Stomach (tissue), 4 donors: ENCODE measurements at regions not wholly inside any gene's neighbourhood (a gene's known extent, or its start where the extent isn't known, plus 50 kb on each side); places are given as distances from the start of the nearest gene placed in this dataset.

ENCODE experiments used
- CTCF ChIP-seq, 7 experiments: fragments of 450-650 bp in 4 of 7; fragments of 200-600 bp in 3 of 7; sonication (generic) in 3 of 7; IDR thresholded peaks; one replicate each; pipeline ENCODE4 v1.5.1; 2016 to 2019; ENCODE audit warnings: antibody characterized with exemption in 7 of 7, control low read depth in 2 of 7, mild to moderate bottlenecking in 1 of 7
- EP300 ChIP-seq: sonication (generic); formaldehyde crosslinking; IDR thresholded peaks from one replicate; pipeline ENCODE4 v1.6.1; 2017; ENCODE audit warnings: antibody characterized with exemption
- POLR2A ChIP-seq, 4 donors: fragments of 450-650 bp; IDR thresholded peaks; one replicate each; pipeline ENCODE4 v1.6.1; 2016; ENCODE audit warnings: antibody characterized with exemption in 4 of 4, control low read depth in 2 of 4, mild to moderate bottlenecking in 1 of 4, moderate library complexity in 1 of 4
- POLR2AphosphoS5 ChIP-seq, 3 donors: sonication (generic); formaldehyde crosslinking; IDR thresholded peaks; one replicate each; pipeline ENCODE4 v1.6.1; 2016; ENCODE audit warnings: antibody characterized with exemption in 3 of 3

GRCh38 chr4:68744368-68744767 is 71.4 kb upstream of the UGT2B10 start:
- TF ChIP-seq CTCF (IDR thresholded peaks at IDR 0.05) (no peak), POLR2AphosphoS5 (IDR thresholded peaks at IDR 0.05) (no peak), EP300 (no peak), POLR2A (IDR thresholded peaks at IDR 0.05) (no peak)
